Vagina (tissue), 2 donors: ENCODE measurements at regions not wholly inside any gene's neighbourhood (a gene's known extent, or its start where the extent isn't known, plus 50 kb on each side); places are given as distances from the start of the nearest gene placed in this dataset.

Experiments
- POLR2A ChIP-seq, 2 donors: fragments of 450-650 bp; IDR thresholded peaks; one replicate each; pipeline ENCODE4 v1.6.1; 2017; ENCODE audit warnings: antibody characterized with exemption in 2 of 2, mild to moderate bottlenecking in 2 of 2, moderate library complexity in 2 of 2
- POLR2AphosphoS5 ChIP-seq, 2 donors: sonication (generic); formaldehyde crosslinking; IDR thresholded peaks; one replicate each; pipeline ENCODE4 v1.9.0; 2017; ENCODE audit warnings: antibody characterized with exemption in 2 of 2, mild to moderate bottlenecking in 2 of 2, low read depth in 1 of 2; ENCODE audit not compliant: insufficient read depth in 1 of 2
- TF ChIP-seq, protein P1 (sequence below), 3 experiments: fragments of 450-650 bp in 2 of 3; fragments of 200-600 bp in 1 of 3; sonication (generic) in 1 of 3; IDR thresholded peaks; one replicate each; pipeline ENCODE4 v1.5.1; 2017 to 2019; ENCODE audit warnings: antibody characterized with exemption in 3 of 3, mild to moderate bottlenecking in 2 of 3, moderate library complexity in 2 of 3

DNA sequence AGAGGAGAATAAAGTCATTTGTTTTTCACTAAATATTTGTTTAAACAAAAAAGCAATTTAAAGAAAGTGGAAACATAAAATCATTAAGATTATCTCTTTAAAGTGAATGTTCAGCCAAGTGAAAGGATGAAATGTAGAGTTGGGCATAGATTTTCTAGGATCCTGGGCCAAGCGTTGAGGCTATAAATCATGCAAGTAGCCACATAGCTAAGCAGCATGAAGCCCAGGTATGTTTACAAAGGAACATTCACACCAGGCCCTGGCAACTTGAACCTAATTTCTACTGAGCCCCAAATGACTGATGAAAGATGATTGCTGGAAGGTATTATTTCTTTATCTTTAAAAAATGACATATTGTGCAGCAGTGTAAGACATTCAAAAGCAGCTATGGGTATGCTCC is 461.8 kb downstream of the MAT2B start:
- no peak for TF ChIP-seq POLR2A (IDR thresholded peaks at IDR 0.05)
- TF ChIP-seq, protein P1, sequence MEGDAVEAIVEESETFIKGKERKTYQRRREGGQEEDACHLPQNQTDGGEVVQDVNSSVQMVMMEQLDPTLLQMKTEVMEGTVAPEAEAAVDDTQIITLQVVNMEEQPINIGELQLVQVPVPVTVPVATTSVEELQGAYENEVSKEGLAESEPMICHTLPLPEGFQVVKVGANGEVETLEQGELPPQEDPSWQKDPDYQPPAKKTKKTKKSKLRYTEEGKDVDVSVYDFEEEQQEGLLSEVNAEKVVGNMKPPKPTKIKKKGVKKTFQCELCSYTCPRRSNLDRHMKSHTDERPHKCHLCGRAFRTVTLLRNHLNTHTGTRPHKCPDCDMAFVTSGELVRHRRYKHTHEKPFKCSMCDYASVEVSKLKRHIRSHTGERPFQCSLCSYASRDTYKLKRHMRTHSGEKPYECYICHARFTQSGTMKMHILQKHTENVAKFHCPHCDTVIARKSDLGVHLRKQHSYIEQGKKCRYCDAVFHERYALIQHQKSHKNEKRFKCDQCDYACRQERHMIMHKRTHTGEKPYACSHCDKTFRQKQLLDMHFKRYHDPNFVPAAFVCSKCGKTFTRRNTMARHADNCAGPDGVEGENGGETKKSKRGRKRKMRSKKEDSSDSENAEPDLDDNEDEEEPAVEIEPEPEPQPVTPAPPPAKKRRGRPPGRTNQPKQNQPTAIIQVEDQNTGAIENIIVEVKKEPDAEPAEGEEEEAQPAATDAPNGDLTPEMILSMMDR (IDR thresholded peaks at IDR 0.05), result no peak
- TF ChIP-seq POLR2AphosphoS5 (IDR thresholded peaks at IDR 0.05; ENCODE audit: insufficient read depth in 1 of 2, low read depth in 1 of 2), result no peak
